AG04450 (cell line): ENCODE measurements at regions not wholly inside any gene's neighbourhood (a gene's known extent, or its start where the extent isn't known, plus 50 kb on each side); places are given as distances from the start of the nearest gene placed in this dataset.

Experiments used
- CTCF ChIA-PET: fragments of 300-600, 350-600 bp; formaldehyde crosslinking; extraction: SDS; loops from one replicate; lab custom pipeline; 2022; ENCODE audit warnings: antibody characterized with exemption, inconsistent platforms; lab: Charles Lee
- POLR2A ChIA-PET: fragments of 350-600 bp; formaldehyde crosslinking; extraction: SDS; loops from one replicate; lab custom pipeline; 2021; ENCODE audit warnings: antibody characterized with exemption, inconsistent platforms; lab: Yijun Ruan, JAX
- DNase-seq: peaks from one replicate; pipeline ENCODE4 v3.0.0-alpha.2; 2011; ENCODE audit warnings: low read depth, low spot score
- H3K27ac ChIP-seq: one replicate; pipeline ENCODE4 v1.5.1; 2012; ENCODE audit warnings: low read depth, low read length, control low read depth
- H3K27me3 ChIP-seq: one replicate; pipeline ENCODE4 v1.6.0; 2012; ENCODE audit warnings: low read length; ENCODE audit not compliant: control insufficient read depth, insufficient read depth
- H3K4me3 ChIP-seq: 2 replicates; pipeline ENCODE4 v1.5.1; 2011; ENCODE audit warnings: mild to moderate bottlenecking, low read depth, low read length, control low read depth
- H3K9me3 ChIP-seq: 2 replicates; pipeline ENCODE4 v1.5.1; 2012; ENCODE audit warnings: low read length; ENCODE audit not compliant: control insufficient read depth, insufficient read depth
- TF ChIP-seq, protein P1 (sequence below): IDR thresholded peaks from 2 replicates; pipeline ENCODE4 v1.5.1; 2011; ENCODE audit warnings: low read depth, low read length, control low read depth, inconsistent platforms

DNA sequence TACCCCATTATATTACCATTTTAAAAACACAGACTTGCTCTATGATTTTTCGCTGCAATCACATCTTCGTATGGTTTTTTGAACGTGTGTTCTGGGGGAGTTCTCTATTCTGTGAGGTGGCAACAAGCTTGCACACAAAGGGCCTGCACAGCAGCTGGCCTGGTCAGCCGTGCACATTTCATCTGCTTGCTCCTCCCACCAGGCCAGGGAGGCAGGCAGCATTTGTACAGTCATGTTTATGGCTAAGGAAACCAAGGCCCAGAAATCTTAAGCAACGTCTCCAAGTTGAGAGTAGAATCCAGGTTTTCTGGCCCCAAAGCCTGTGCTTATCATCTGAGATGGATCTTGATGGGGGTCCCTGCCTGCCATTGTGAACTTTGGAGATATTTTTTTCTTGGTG is 106.4 kb upstream of the SMIM21 start:
- no peak for DNase-seq
- Histone ChIP-seq H3K27ac (no peak overlapping the region), H3K27me3 (no peaks in the 10 kb centered on the region), H3K4me3 (no peak overlapping the region), H3K9me3 (no peaks in the 10 kb centered on the region)
- POLR2A ChIA-PET: no interaction called here
- CTCF ChIA-PET: no interaction called here
- TF ChIP-seq, protein P1, sequence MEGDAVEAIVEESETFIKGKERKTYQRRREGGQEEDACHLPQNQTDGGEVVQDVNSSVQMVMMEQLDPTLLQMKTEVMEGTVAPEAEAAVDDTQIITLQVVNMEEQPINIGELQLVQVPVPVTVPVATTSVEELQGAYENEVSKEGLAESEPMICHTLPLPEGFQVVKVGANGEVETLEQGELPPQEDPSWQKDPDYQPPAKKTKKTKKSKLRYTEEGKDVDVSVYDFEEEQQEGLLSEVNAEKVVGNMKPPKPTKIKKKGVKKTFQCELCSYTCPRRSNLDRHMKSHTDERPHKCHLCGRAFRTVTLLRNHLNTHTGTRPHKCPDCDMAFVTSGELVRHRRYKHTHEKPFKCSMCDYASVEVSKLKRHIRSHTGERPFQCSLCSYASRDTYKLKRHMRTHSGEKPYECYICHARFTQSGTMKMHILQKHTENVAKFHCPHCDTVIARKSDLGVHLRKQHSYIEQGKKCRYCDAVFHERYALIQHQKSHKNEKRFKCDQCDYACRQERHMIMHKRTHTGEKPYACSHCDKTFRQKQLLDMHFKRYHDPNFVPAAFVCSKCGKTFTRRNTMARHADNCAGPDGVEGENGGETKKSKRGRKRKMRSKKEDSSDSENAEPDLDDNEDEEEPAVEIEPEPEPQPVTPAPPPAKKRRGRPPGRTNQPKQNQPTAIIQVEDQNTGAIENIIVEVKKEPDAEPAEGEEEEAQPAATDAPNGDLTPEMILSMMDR: no peak

DNA sequence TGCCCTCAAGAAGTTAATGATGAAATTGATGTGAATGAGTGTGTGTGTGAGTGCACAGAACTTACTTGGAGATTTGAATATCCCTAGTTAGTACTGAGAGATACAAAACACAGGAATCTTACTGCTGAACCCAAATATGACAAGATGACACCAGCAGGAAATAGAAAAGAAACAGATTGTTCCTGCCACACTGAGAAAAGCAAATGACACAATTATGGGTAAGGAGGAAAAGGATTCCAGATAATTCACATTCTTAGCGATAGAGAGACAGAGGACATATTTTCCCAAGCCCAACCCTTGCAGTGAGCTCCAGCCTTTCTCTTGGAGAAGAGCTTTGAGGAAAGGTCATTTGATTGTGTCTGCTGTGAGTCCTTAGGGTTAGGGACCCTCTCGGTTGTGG is 105.7 kb upstream of the SMIM21 start:
- Histone ChIP-seq H3K9me3 (no peaks in the 10 kb centered on the region), H3K4me3 (no peak overlapping the region), H3K27ac (no peak overlapping the region), H3K27me3 (no peaks in the 10 kb centered on the region)
- DNase-seq: no peak
- TF ChIP-seq, protein P1: no peak
- ChIA-PET CTCF (no interaction called here), POLR2A (no interaction called here)

DNA sequence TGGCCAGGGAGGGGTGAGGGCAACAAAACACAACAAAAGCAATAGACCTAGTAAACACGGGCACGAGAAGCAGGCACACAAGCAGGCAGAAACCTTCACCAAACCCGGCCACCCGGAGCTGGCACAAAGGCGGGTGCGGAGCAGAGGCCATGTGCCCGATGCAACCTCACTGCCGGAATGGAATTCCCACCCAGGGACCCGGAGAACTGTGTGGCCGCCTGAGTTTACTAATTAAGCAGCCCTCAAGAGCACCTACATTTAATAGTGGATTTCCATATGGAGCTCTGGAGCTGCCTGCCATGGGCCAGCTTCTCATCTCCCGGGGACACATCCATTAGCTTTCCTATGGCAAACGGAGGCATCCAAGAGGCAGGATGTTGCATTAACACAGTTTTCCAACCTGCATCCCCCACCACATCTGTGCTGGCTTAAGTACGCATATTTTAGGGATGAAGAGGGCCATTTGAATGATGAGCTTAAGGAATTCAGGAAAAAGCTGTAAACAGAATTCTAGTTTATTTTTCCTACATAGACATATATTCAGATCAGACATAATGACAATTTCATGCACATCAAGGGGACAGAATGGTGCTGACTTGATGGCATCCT is 104.5 kb upstream of the SMIM21 start:
- TF ChIP-seq, protein P1: no peak
- H3K27ac ChIP-seq: no peak overlapping the region
- no peaks in the 10 kb centered on the region for H3K27me3 ChIP-seq
- CTCF ChIA-PET: interaction anchor here (1.3 kb wide), 1 partner anchor 53 kb away, joined by 5 read pairs; no protein-coding TSS in a partner anchor
- no peak for DNase-seq
- no peak overlapping the region for H3K4me3 ChIP-seq
- H3K9me3 ChIP-seq: no peaks in the 10 kb centered on the region
- POLR2A ChIA-PET: no interaction called here

DNA sequence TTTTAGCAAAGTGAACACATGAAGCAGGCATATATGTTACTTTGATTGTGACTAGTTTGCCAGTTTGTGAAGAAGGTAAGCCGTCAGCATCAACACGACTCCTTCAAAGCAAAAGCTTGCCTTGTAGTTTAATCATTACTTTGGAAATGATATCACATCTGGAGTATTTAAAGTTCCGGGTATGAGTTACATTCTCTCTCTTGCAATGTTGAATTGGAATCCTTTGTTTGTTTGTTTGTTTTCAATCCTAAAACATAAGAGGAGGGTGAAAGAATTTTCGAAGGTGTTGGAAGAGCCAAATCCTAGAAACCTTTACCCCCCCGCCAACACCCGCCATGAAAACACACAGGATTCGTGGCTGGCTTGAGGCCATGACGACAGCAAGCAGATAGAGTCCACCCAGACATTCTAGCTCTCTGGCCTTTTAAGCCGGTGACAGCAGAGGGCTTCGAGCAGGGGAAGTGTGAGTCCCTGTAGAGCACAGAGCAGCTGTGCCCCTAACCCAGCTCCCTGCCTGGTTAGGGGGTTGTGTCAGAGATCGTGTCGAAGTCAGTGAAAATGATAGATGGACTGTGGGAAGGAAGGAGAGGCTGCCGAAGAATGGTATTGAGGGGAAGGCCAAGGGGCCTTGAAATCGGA is 103.8 kb upstream of the SMIM21 start:
- H3K9me3 ChIP-seq: no peaks in the 10 kb centered on the region
- ChIA-PET CTCF (interaction anchor here (1.3 kb wide), 1 partner anchor 52 kb away, joined by 5 read pairs; no protein-coding TSS in a partner anchor), POLR2A (no interaction called here)
- DNase-seq: no peak
- H3K27ac ChIP-seq: no peak overlapping the region
- TF ChIP-seq, protein P1: no peak
- no peaks in the 10 kb centered on the region for H3K27me3 ChIP-seq
- no peak overlapping the region for H3K4me3 ChIP-seq

DNA sequence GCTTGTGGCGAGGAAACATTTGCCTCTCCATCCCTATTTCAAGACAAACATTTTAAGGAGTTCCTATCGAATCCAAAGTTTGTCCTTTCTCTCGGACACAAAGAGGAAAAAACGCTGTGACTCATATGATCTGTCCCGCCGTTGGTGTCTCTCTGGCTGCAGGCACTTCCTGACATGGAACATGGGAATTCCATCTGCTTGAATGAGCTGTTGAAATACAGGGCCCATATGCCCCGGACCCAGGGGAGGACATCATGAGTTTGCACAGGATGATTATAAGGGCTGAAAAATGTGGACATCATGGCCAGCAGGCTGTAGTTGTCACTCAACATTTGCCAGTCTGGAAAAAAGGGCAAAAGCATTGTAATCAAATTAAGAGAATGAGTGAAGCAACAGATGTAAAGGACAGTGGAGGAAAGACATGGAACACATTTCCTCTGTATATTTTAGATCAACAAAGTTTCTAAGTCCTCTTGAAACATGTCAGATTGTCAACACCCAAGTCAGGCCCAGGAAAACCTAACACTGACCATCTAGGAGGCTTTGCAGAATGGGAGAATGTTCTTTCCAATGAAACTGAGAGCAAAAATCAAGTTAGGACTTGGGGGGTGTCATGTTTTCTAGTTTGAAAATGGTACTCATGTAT is 103.2 kb upstream of the SMIM21 start:
- TF ChIP-seq, protein P1: no peak
- H3K9me3 ChIP-seq: no peaks in the 10 kb centered on the region
- CTCF ChIA-PET: interaction anchor here (1.3 kb wide), 1 partner anchor 52 kb away, joined by 5 read pairs; no protein-coding TSS in a partner anchor
- H3K27ac ChIP-seq: no peak overlapping the region
- no peak for DNase-seq
- no peak overlapping the region for H3K4me3 ChIP-seq
- POLR2A ChIA-PET: no interaction called here
- H3K27me3 ChIP-seq: no peaks in the 10 kb centered on the region
